ENCODE measurements at regions not wholly inside any gene's neighbourhood (a gene's known extent, or its start where the extent isn't known, plus 50 kb on each side); places are given as distances from the start of the nearest gene placed in this dataset.
"Not testable (repeated sequence)": the region's sequence is repeated elsewhere in the genome, so short reads cannot be mapped to it uniquely, and the experiment has no call there.

- no peak for DNase-seq (ENCODE audit: low spot score)
Observed at GRCh38 chr5:74534397-74535129, 106.0 kb downstream of the ENC1 start.

GRCh38 chr5:74530326-74531050 is 110.0 kb downstream of the ENC1 start:
- no peak for DNase-seq (ENCODE audit: low spot score)

GRCh38 chr5:74529101-74529500 is 111.4 kb downstream of the ENC1 start:
- no peak for DNase-seq (ENCODE audit: low spot score)

GRCh38 chr5:74526111-74526510 is 114.4 kb downstream of the ENC1 start:
- DNase-seq (ENCODE audit: low spot score): no peak

GRCh38 chr5:74524767-74525166 is 115.8 kb downstream of the ENC1 start:
- not testable (repeated sequence) for DNase-seq (ENCODE audit: low spot score)

GRCh38 chr5:74523698-74524097 is 116.8 kb downstream of the ENC1 start:
- DNase-seq (ENCODE audit: low spot score): not testable (repeated sequence)

GRCh38 chr5:74522838-74523237 is 117.7 kb downstream of the ENC1 start:
- DNase-seq (ENCODE audit: low spot score): not testable (repeated sequence)

- no peak for DNase-seq (ENCODE audit: low spot score)
Observed at GRCh38 chr5:74521401-74521800, 119.1 kb downstream of the ENC1 start.

- DNase-seq (ENCODE audit: low spot score): no peak
Observed at GRCh38 chr5:74519679-74520078, 120.8 kb downstream of the ENC1 start.

GRCh38 chr5:74519161-74519571 is 121.4 kb downstream of the ENC1 start:
- DNase-seq (ENCODE audit: low spot score): peak; percentile 90

- peak; percentile 85 for DNase-seq (ENCODE audit: low spot score)
Observed at GRCh38 chr5:74517700-74518099, 122.8 kb downstream of the ENC1 start.

- DNase-seq (ENCODE audit: low spot score): peak; percentile 96
Observed at GRCh38 chr5:74516211-74516636, 124.3 kb downstream of the ENC1 start.

- DNase-seq (ENCODE audit: low spot score): no peak
Observed at GRCh38 chr5:74514888-74515551, 125.5 kb downstream of the ENC1 start.

GRCh38 chr5:74511770-74512169 is 128.8 kb downstream of the ENC1 start:
- not testable (repeated sequence) for DNase-seq (ENCODE audit: low spot score)

GRCh38 chr5:74510476-74511075 is 130.0 kb downstream of the ENC1 start:
- DNase-seq (ENCODE audit: low spot score): no peak

GRCh38 chr5:74507370-74508005 is 133.0 kb downstream of the ENC1 start:
- no peak for DNase-seq (ENCODE audit: low spot score)

- no peak for DNase-seq (ENCODE audit: low spot score)
Observed at GRCh38 chr5:74506119-74506518, 134.4 kb downstream of the ENC1 start.

- no peak for DNase-seq (ENCODE audit: low spot score)
Observed at GRCh38 chr5:74504463-74504862, 136.1 kb downstream of the ENC1 start.

GRCh38 chr5:74502479-74502950 is 138.0 kb downstream of the ENC1 start:
- no peak for DNase-seq (ENCODE audit: low spot score)

- no peak for DNase-seq (ENCODE audit: low spot score)
Observed at GRCh38 chr5:74501674-74502478, 138.7 kb downstream of the ENC1 start.
